Lower leg skin (tissue), 4 donors: ENCODE measurements at regions not wholly inside any gene's neighbourhood (a gene's known extent, or its start where the extent isn't known, plus 50 kb on each side); places are given as distances from the start of the nearest gene placed in this dataset.

Experiments
- DNase-seq, 2 donors: peaks; one replicate each; pipeline ENCODE4 v3.0.0-alpha.2; 2019; ENCODE audit warnings: low spot score in 2 of 2
- H3K4me3 ChIP-seq: fragments of 200-600 bp; sonication (generic); 2 replicates; pipeline ENCODE4 v1.5.1; 2017; ENCODE audit warnings: mild to moderate bottlenecking, low read depth; ENCODE audit not compliant: poor library complexity, severe bottlenecking
- CTCF ChIP-seq, 3 donors: fragments of 450-650 bp; IDR thresholded peaks; one replicate each; pipeline ENCODE4 v1.5.1; 2016; ENCODE audit warnings: antibody characterized with exemption in 3 of 3, mild to moderate bottlenecking in 3 of 3, moderate library complexity in 2 of 3
- POLR2A ChIP-seq, 2 donors: fragments of 450-650 bp; IDR thresholded peaks; one replicate each; pipeline ENCODE4 v1.6.1; 2016 to 2017; ENCODE audit warnings: antibody characterized with exemption in 2 of 2, mild to moderate bottlenecking in 1 of 2, moderate library complexity in 1 of 2
- WGBS, 2 donors: methylation state at CpG; one replicate each; pipeline ENCODE4 v1.1.5; 2018; 5-methylcytosine and 5-hydroxymethylcytosine counted together
- intact Hi-C: fragments of 100-400 bp; cut with DNase I; formaldehyde crosslinking; loops from one replicate; pipeline ENCODE4 v1.15.0; 2023; ENCODE audit warnings: low total_unique reads
- microRNA counts, 2 donors: library from miRNA; unstranded; fragments of <30 nt; microRNA quantifications; one replicate each; lab custom pipeline; 2016
- microRNA-seq, 2 donors: library from miRNA; unstranded; fragments of <30 nt; microRNA quantifications; one replicate each; pipeline ENCODE4, GENCODE V29; 2016; ENCODE audit warnings: borderline replicate concordance in 2 of 2, borderline number of aligned reads in 1 of 2

GRCh38 chr22:22834204-22834603 is 53.4 kb upstream of the IGLL5 start:
- TF ChIP-seq CTCF (IDR thresholded peaks at IDR 0.05) (no peak), POLR2A (IDR thresholded peaks at IDR 0.05) (no peak)
- 68 to 71% methylated on average over 3 of the region's 3 CpGs for WGBS, 2 donors
- intact Hi-C loops = no loop called here
- no peak overlapping the region for H3K4me3 ChIP-seq
- DNase-seq = no peak

- DNase-seq = no peak
- WGBS, 2 donors = 73 to 77% methylated on average over 6 of the region's 6 CpGs
- TF ChIP-seq POLR2A (IDR thresholded peaks at IDR 0.05) = no peak
- TF ChIP-seq CTCF (IDR thresholded peaks at IDR 0.05) = no peak
- H3K4me3 ChIP-seq = no peak overlapping the region
- intact Hi-C loops = no loop called here
Measured at GRCh38 chr22:22834783-22835182, 52.8 kb upstream of the IGLL5 start.

GRCh38 chr22:22835242-22835641 is 52.4 kb upstream of the IGLL5 start:
- 78 to 80% methylated on average over 4 of the region's 4 CpGs for WGBS, 2 donors

GRCh38 chr22:22835771-22836291 is 51.8 kb upstream of the IGLL5 start:
- intact Hi-C loops = no loop called here
- H3K4me3 ChIP-seq = no peak overlapping the region
- 59 to 65% methylated on average over 3 of the region's 3 CpGs for WGBS, 2 donors
- DNase-seq = no peak
- TF ChIP-seq CTCF (IDR thresholded peaks at IDR 0.05) (no peak), POLR2A (IDR thresholded peaks at IDR 0.05) (no peak)

More at GRCh38 chr22:22835242-22835641, 52.4 kb upstream of the IGLL5 start:
- H3K4me3 ChIP-seq = no peak overlapping the region
- intact Hi-C loops = no loop called here
- TF ChIP-seq POLR2A (IDR thresholded peaks at IDR 0.05) = no peak
- no peak for TF ChIP-seq CTCF (IDR thresholded peaks at IDR 0.05)
- DNase-seq = peak in 1 of 2 donors; percentile 7

GRCh38 chr22:22836635-22837034 is 51.0 kb upstream of the IGLL5 start:
- H3K4me3 ChIP-seq = no peak overlapping the region
- TF ChIP-seq POLR2A (IDR thresholded peaks at IDR 0.05) (no peak), CTCF (IDR thresholded peaks at IDR 0.05) (no peak)
- intact Hi-C loops = no loop called here
- DNase-seq = no peak
- WGBS, 2 donors = 69 to 81% methylated on average over 6 of the region's 6 CpGs

MicroRNA genes in the stretch of these regions (microRNA counts, 767-probe panel; counts per million panel counts)
- 0 to 358 counts per million in 2 donors for microRNA hsa-miR-650 (lab: Ali Mortazavi, UCI)

Small RNA genes in the stretch of these regions (microRNA-seq; reads per million reads assigned to microRNA genes)
- 0 reads per million in 2 donors for gene MIR650
